H1 (cell line): ENCODE measurements at regions not wholly inside any gene's neighbourhood (a gene's known extent, or its start where the extent isn't known, plus 50 kb on each side); places are given as distances from the start of the nearest gene placed in this dataset.

ENCODE experiments used
- CBX8 ChIP-seq: fragments of 300-800, 300-1000 bp; sonication (generic); IDR thresholded peaks from 2 replicates; pipeline ENCODE4 v1.7.1; 2016; ENCODE audit warnings: low read depth, low read length, borderline replicate concordance
- CHD1 ChIP-seq: IDR thresholded peaks from 2 replicates; pipeline ENCODE4 v1.6.1; 2012; ENCODE audit warnings: low read depth, low read length, improper control_type of control experiment
- CHD7 ChIP-seq: fragments of 300-600 bp; sonication (generic); IDR thresholded peaks from 2 replicates; pipeline ENCODE4 v1.7.1; 2012; ENCODE audit warnings: low read length, moderate library complexity, mild to moderate bottlenecking, inconsistent platforms; ENCODE audit not compliant: insufficient replicate concordance
- NRF1 ChIP-seq: IDR thresholded peaks from 2 replicates; pipeline ENCODE4 v1.6.1; 2011; ENCODE audit warnings: mild to moderate bottlenecking, low read depth, low read length, improper control_type of control experiment
- RAD21 ChIP-seq, 2 experiments: IDR thresholded peaks in 1 of 2; conservative IDR thresholded peaks in 1 of 2; 2 replicates each; pipeline ENCODE4 v1.6.1; 2011; ENCODE audit warnings: low read depth in 2 of 2, low read length in 2 of 2, improper control_type of control experiment in 1 of 2, inconsistent platforms in 1 of 2, mild to moderate bottlenecking in 1 of 2, moderate library complexity in 1 of 2
- SAP30 ChIP-seq: fragments of 300-600 bp; sonication (generic); IDR thresholded peaks from 2 replicates; pipeline ENCODE4 v1.7.1; 2012; ENCODE audit warnings: low read length, moderate library complexity, mild to moderate bottlenecking, inconsistent platforms; ENCODE audit not compliant: insufficient read depth, insufficient replicate concordance
- SIN3A ChIP-seq, 2 experiments: IDR thresholded peaks in 1 of 2; conservative IDR thresholded peaks in 1 of 2; 2 replicates each; pipeline ENCODE4 v1.6.1; 2011 to 2012; ENCODE audit warnings: low read length in 2 of 2, improper control_type of control experiment in 1 of 2, low read depth in 1 of 2, mild to moderate bottlenecking in 1 of 2
- SIRT6 ChIP-seq: IDR thresholded peaks from one replicate; pipeline ENCODE4 v1.7.1; 2012; ENCODE audit warnings: low read length, inconsistent platforms
- SP1 ChIP-seq: IDR thresholded peaks from 2 replicates; pipeline ENCODE4 v1.6.1; 2011; ENCODE audit warnings: low read depth, low read length
- SP4 ChIP-seq: IDR thresholded peaks from 2 replicates; pipeline ENCODE4 v1.6.1; 2012; ENCODE audit warnings: low read length, inconsistent platforms
- TAF7 ChIP-seq: optimal IDR thresholded peaks from 2 replicates; pipeline ENCODE3; 2011; ENCODE audit warnings: low read depth, mild to moderate bottlenecking, inconsistent platforms, low read length, moderate library complexity, borderline replicate concordance
- TEAD4 ChIP-seq: IDR thresholded peaks from 2 replicates; pipeline ENCODE4 v1.6.1; 2012; ENCODE audit warnings: low read depth, low read length, inconsistent platforms, mixed read lengths

- TF ChIP-seq CHD7 (no peak), CBX8 (no peak), NRF1 (no peak), RAD21 (IDR thresholded peaks at IDR 0.05 in 1 of 2, conservative IDR thresholded peaks at IDR 0.05 in 1 of 2; ENCODE audit: low read depth in 2 of 2, low read length in 2 of 2) (no peak), CHD1 (no peak), SIN3A (conservative IDR thresholded peaks at IDR 0.05 in 1 of 2, IDR thresholded peaks at IDR 0.05 in 1 of 2; ENCODE audit: low read depth in 1 of 2, low read length in 2 of 2) (no peak), TAF7 (no peak), SIRT6 (no peak), SP4 (no peak), SAP30 (no peak), TEAD4 (no peak), SP1 (no peak)
Measured at GRCh38 chr3:55357796-55358195, 129.3 kb downstream of the WNT5A start (continued).
